Uterus (tissue), 3 donors: ENCODE measurements at regions not wholly inside any gene's neighbourhood (a gene's known extent, or its start where the extent isn't known, plus 50 kb on each side); places are given as distances from the start of the nearest gene placed in this dataset.

Experiments used
- DNase-seq, 2 donors: peaks; one replicate each; pipeline ENCODE4 v3.0.0-alpha.2; 2019 to 2020
- H3K27ac ChIP-seq, 2 donors: fragments of 200-600 bp; sonication (generic); 1 replicate in 1 of 2; 2 replicates in 1 of 2; pipeline ENCODE4 v1.5.1; 2016 to 2018
- H3K27me3 ChIP-seq, 2 donors: fragments of 200-600 bp; sonication (generic); one replicate each; pipeline ENCODE4 v1.5.1; 2018 to 2019; ENCODE audit warnings: control low read depth in 1 of 2
- H3K36me3 ChIP-seq, 2 donors: fragments of 200-600 bp; sonication (generic); one replicate each; pipeline ENCODE4 v1.5.1; 2019; ENCODE audit warnings: control low read depth in 1 of 2
- H3K4me1 ChIP-seq, 2 donors: fragments of 200-600 bp; sonication (generic); one replicate each; pipeline ENCODE4 v1.5.1; 2018 to 2019; ENCODE audit warnings: control low read depth in 1 of 2
- H3K4me3 ChIP-seq, 2 donors: fragments of 200-600 bp; sonication (generic); 1 replicate in 1 of 2; 2 replicates in 1 of 2; pipeline ENCODE4 v1.5.1; 2018 to 2019; ENCODE audit warnings: mild to moderate bottlenecking in 1 of 2
- H3K9me3 ChIP-seq, 2 donors: fragments of 200-600 bp; sonication (generic); one replicate each; pipeline ENCODE4 v1.5.1; 2019; ENCODE audit warnings: control low read depth in 1 of 2
- POLR2A ChIP-seq, 2 donors: fragments of 450-650 bp; IDR thresholded peaks; one replicate each; pipeline ENCODE4 v1.6.1; 2016; ENCODE audit warnings: antibody characterized with exemption in 2 of 2, mild to moderate bottlenecking in 1 of 2, moderate library complexity in 1 of 2
- intact Hi-C: fragments of 100-400 bp; cut with DNase I; formaldehyde crosslinking; loops from one replicate; pipeline ENCODE4 v1.15.1; 2023; ENCODE audit warnings: low total_unique reads
- TF ChIP-seq, protein P1 (sequence below), 4 experiments: fragments of 200-600 bp in 2 of 4; fragments of 450-650 bp in 2 of 4; sonication (generic) in 2 of 4; IDR thresholded peaks; one replicate each; pipeline ENCODE4 v1.5.1; 2016 to 2019; ENCODE audit warnings: antibody characterized with exemption in 4 of 4, mild to moderate bottlenecking in 2 of 4, moderate library complexity in 1 of 4
- donor health status: DM: yes; HTN: yes; CAD: no.

DNA sequence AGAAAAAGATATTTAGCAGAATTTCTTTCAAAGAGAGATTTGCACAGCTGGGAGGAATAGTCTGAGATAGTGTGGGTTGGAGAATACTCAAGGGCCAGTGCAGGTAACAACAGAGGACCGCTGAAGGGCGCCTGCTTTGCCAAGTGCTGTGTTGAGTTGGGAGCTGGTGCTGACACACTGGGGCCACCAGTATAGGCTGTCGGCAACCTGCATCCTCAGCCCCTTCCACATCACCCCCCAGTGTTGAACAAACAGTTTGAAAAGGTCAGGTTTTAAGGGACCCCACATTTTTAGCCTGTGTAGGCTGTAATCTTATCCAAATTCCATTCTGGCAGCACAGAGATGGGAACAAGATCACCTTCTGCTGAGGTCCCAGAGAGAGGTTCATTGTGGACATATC, 96.6 kb downstream of the ABHD5 start:
- no peak for DNase-seq
- H3K9me3 ChIP-seq, result no peaks in the 10 kb centered on the region
- no peaks in the 10 kb centered on the region for H3K27me3 ChIP-seq
- H3K4me3 ChIP-seq, result no peak overlapping the region
- TF ChIP-seq POLR2A (IDR thresholded peaks at IDR 0.05), result no peak
- TF ChIP-seq, protein P1, sequence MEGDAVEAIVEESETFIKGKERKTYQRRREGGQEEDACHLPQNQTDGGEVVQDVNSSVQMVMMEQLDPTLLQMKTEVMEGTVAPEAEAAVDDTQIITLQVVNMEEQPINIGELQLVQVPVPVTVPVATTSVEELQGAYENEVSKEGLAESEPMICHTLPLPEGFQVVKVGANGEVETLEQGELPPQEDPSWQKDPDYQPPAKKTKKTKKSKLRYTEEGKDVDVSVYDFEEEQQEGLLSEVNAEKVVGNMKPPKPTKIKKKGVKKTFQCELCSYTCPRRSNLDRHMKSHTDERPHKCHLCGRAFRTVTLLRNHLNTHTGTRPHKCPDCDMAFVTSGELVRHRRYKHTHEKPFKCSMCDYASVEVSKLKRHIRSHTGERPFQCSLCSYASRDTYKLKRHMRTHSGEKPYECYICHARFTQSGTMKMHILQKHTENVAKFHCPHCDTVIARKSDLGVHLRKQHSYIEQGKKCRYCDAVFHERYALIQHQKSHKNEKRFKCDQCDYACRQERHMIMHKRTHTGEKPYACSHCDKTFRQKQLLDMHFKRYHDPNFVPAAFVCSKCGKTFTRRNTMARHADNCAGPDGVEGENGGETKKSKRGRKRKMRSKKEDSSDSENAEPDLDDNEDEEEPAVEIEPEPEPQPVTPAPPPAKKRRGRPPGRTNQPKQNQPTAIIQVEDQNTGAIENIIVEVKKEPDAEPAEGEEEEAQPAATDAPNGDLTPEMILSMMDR (IDR thresholded peaks at IDR 0.05), result no peak
- H3K36me3 ChIP-seq, result no peaks in the 10 kb centered on the region
- intact Hi-C loops, result no loop called here
- no peaks in the 10 kb centered on the region for H3K4me1 ChIP-seq
- H3K27ac ChIP-seq, result no peak overlapping the region

DNA sequence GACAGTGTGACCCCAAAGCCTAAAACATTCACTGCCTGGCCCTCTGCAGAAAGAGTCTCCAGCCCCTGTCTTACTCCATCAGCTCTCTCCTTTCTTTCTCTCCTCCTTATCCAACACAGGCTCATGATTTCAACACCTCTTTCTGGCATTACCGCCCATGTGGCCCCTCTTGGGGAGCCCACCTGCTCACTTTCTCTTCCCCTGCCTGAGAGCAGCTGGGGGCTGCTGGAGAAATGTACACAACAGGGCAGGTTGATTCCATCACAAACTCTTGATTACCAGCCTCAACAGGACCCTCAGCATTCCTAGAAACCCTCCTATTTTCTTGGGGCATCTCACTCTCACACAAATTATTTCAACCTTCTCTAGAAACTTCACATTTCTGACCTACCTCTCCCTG, 98.3 kb downstream of the ABHD5 start:
- Histone ChIP-seq H3K4me3 (no peak overlapping the region), H3K4me1 (no peaks in the 10 kb centered on the region), H3K9me3 (no peaks in the 10 kb centered on the region), H3K27ac (no peak overlapping the region), H3K36me3 (no peaks in the 10 kb centered on the region), H3K27me3 (no peaks in the 10 kb centered on the region)
- DNase-seq, result no peak
- intact Hi-C loops, result no loop called here
- no peak for TF ChIP-seq POLR2A (IDR thresholded peaks at IDR 0.05)
- TF ChIP-seq, protein P1 (IDR thresholded peaks at IDR 0.05), result no peak

DNA sequence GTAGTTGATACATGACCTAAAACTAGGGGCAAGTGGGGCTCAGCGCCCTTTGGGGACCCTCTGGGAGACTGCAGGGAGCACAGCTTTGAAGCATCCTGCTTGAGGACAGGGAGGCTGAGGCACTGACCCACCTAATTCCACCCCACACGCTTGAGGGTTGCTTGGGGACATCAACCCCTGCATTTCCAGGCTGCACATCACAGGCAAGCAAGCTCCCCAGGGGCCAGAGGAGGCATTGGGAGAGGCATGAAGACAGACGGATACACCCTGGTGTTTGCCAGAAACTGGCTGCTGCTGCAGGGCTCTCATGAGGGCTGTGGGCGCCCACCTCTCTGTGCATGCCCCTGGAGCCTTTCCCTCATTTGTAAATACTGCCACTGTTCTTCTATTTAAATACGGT, 99.3 kb downstream of the ABHD5 start:
- H3K4me1 ChIP-seq, result no peaks in the 10 kb centered on the region
- intact Hi-C loops, result no loop called here
- H3K4me3 ChIP-seq, result no peak overlapping the region
- H3K36me3 ChIP-seq, result no peaks in the 10 kb centered on the region
- no peak overlapping the region for H3K27ac ChIP-seq
- no peaks in the 10 kb centered on the region for H3K9me3 ChIP-seq
- TF ChIP-seq POLR2A (IDR thresholded peaks at IDR 0.05), result no peak
- TF ChIP-seq, protein P1 (IDR thresholded peaks at IDR 0.05), result no peak
- no peak for DNase-seq
- H3K27me3 ChIP-seq, result no peaks in the 10 kb centered on the region

DNA sequence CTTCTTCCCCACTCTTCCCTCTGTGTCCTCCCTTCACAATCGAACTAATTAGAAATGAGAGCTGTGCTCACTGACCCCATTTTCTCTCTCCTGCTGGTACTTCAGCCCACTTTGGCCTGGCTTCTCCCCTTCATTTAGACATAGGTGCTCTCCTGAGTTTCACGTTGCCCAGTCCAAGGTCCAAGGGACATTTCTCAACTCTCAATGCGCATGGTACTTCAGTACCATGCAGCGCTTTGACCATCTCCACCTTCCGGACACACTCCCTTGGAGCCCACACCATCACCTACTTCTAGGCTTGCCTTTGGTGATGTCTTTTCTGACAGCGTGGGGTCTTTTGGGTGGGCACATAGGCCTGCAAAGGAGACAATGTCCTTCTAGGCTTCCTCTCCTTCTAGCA, 99.7 kb downstream of the ABHD5 start:
- no peak overlapping the region for H3K27ac ChIP-seq
- H3K4me3 ChIP-seq, result no peak overlapping the region
- DNase-seq, result no peak
- no peaks in the 10 kb centered on the region for H3K36me3 ChIP-seq
- H3K9me3 ChIP-seq, result no peaks in the 10 kb centered on the region
- intact Hi-C loops, result no loop called here
- no peaks in the 10 kb centered on the region for H3K4me1 ChIP-seq
- no peaks in the 10 kb centered on the region for H3K27me3 ChIP-seq
- TF ChIP-seq POLR2A (IDR thresholded peaks at IDR 0.05), result no peak
- TF ChIP-seq, protein P1 (IDR thresholded peaks at IDR 0.05), result no peak

DNA sequence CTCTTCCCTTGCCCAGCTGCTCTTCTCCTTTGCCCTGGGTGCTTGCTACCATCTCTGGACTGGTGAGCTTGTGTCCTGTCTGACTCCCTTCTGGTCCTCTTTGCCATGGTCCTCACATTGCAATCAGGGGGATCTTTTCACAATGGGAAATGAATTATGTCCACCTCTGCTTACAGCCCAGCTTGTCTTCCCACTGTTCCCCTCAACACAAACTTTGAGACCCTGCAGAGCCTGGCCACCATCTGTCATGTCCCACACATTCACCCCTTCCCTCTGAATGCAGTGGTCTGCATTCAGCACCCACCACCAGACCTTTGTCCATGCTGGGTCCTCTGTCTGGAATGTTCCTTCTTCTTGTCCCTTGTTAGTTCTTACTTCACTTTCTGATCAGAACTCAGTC, 100.5 kb downstream of the ABHD5 start:
- H3K27ac ChIP-seq, result no peak overlapping the region
- TF ChIP-seq POLR2A (IDR thresholded peaks at IDR 0.05), result no peak
- TF ChIP-seq, protein P1 (IDR thresholded peaks at IDR 0.05), result no peak
- H3K4me3 ChIP-seq, result no peak overlapping the region
- intact Hi-C loops, result no loop called here
- H3K36me3 ChIP-seq, result no peaks in the 10 kb centered on the region
- no peak for DNase-seq
- no peaks in the 10 kb centered on the region for H3K9me3 ChIP-seq
- H3K4me1 ChIP-seq, result no peaks in the 10 kb centered on the region
- no peaks in the 10 kb centered on the region for H3K27me3 ChIP-seq
